Activated CD4-positive, alpha-beta T cell treated with anti-CD3 and anti-CD28 coated beads for 4 hours (primary cell): ENCODE measurements at regions not wholly inside any gene's neighbourhood (a gene's known extent, or its start where the extent isn't known, plus 50 kb on each side); places are given as distances from the start of the nearest gene placed in this dataset.
"Not testable (repeated sequence)": the region's sequence is repeated elsewhere in the genome, so short reads cannot be mapped to it uniquely, and the experiment has no call there.

Experiments
- DNase-seq, 2 donors: peaks; one replicate each; pipeline ENCODE4 v3.0.0-alpha.2; 2020

DNA sequence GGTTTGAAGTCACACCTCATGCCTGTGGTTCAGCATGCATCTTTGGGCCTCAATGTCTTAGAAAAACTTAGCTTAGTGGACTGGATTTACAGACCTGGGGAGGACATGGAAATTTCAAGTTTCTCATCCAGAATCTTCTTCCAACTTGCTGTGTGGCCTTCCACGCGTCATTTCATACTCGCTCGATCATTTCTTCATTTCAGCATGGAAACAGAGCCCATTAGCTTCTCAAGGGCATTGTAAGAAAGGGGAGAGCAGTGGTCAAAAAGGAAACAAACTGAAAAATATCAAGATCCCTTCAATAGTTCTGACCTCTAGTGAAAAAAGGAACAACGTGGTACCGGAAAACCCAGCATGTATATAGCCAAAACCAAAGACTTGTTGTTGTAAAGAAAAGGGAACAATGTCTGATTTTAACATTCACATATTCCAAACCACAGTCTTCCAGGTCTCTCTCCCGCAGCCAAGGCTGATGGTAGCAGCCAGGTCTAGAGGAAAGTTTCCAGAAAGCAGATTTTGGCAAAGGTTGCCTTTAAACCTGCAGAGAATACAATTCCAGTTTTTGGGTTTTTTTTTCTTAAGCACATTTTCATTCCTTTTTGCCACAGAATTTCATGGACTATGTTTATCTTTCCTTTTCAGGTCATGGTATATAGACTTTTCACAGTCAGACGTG lies 97.0 kb upstream of the CDC42BPA start:
- no peak for DNase-seq

DNA sequence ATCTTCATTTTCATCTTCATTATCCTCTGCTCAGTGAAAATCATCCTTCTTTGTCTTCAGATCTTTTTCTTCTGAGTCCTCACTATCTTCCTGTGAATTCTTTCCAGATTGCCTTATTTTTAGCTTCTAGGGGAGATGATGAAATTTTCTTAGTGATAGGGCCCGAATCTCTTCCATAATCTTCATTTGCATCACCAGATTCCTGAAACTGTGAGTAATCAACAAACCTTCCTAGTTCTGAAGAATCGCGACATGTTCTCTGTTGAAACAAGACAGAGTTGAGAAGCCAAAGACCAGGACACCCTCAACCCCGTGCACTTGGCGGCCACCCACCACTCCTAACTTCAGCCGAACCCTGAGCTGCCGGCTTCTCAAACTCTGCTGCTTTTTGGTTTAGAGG lies 92.8 kb upstream of the CDC42BPA start:
- no peak for DNase-seq

DNA sequence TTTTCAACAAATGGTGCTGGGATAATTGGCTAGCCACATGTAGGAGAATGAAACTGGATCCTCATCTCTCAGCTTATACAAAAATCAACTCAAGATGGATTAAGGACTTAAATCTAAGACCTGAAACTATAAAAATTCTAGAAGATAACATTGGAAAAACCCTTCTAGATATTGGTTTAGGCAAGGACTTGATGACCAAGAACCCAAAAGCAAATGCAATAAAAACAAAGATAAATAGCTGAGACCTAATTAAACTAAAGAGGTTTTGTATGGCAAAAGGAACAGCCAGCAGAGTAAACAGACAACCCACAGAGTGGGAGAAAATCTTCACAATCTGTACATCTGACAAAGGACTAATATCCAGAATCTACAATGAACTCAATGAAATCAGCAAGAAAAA lies 88.0 kb upstream of the CDC42BPA start:
- not testable (repeated sequence) for DNase-seq

DNA sequence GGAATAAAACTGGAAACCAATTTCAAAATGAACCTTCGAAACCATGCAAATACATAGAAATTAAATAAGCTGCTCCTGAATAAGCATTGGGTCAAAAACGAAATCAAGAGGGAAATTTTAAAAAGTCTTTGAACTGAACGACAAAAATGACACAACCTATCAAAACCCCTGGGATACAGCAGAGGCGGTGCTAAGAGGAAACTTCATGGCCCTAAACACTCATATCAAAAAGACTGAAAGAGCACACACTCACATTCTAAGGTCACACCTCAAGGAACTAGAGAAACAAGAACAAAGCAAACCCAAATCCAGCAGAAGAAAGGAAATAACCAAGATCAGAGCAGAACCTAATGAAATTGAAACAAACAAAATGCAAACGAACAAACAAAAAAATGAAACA lies 85.2 kb upstream of the CDC42BPA start:
- no peak for DNase-seq

- no peak for DNase-seq
These were observed 83.5 kb upstream of the CDC42BPA start for GRCh38 chr1:227401562-227402342.

GRCh38 chr1:227399152-227399730 lies 80.9 kb upstream of the CDC42BPA start:
- no peak for DNase-seq

GRCh38 chr1:227397354-227397978 lies 79.2 kb upstream of the CDC42BPA start:
- DNase-seq: no peak

DNA sequence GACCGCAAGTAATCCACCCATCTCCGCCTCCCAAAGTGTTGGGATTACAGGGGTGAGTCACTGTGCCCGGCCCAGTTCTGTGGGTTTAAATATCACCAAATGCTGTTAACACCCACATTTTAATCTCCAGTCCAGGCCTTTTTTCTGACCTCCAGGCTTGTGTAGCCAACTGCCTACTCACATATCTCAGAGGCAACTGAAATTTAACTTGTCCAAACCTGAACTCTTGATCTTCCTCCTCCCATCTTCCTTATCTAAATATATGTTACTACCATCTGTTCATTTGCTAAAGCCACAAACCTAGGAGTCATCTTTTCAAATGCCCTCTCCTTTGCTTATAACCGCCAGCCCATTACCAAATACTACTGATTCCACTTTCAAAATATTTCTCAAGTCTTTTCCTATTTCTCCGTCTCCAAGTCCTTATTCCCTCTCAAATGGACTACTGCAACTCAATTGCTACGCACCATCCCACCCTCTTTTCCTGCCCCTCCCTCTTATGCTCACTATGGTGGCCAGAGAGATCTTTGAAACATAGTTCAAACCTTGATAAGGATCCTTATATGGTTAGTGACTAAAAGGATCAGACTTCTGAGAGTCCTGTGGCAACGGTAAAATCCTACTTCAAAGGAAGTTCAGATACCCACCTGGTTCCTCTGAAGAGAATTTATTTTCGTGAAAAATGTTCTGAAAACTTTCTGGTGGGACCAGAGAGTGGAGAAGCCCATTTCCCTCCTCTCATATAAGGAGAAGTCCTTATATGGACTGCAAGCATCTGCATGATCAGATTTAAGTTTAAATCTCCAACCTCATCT lies 78.5 kb upstream of the CDC42BPA start:
- no peak for DNase-seq

DNA sequence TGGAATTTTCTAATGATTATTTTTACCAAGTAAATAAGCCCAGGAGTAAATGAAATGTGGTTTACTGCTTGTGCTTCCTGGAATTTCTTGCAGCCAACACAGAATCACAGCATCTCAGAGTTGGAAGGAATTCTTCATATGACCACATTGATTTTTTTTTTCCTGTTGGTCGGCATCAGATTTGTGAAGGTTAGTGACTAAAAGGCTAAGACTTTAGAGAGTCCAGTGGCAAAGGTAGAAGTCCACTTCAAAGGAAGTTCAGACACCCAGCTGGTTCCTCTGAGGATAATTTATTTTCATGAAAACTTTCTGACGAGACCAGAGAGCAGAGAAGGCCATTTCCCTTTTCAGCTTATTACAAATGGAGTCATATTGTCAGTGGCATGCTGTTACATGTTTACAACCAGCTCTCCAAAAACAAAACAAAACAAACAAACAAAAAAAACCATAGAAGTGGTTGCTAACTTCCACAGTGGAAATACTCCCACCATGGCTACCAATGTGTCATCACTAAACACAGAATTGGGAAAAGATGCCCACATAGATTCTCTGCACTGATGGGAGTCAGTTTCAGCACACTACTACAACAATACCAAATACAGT lies 77.2 kb upstream of the CDC42BPA start:
- no peak for DNase-seq

GRCh38 chr1:227392984-227393764 lies 74.9 kb upstream of the CDC42BPA start:
- DNase-seq: no peak

DNA sequence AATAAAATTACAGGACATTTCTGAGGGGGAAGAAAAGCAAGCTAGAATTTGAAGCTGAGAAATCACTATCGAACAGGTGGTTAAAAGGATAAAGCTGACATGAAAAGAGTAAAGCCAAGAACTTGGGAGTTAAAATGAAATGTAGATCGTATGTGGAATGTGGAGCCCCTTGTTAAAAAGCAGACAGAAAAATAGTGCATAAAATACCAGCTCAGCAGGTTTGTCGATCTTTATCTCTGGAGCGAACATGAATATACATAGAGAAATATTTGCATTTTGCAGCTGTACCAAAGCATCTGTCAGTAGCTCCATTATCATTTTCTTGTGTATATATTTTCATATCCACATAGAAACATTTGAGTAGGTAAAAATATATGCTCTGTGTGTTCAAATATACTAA lies 73.6 kb upstream of the CDC42BPA start:
- DNase-seq: no peak

DNA sequence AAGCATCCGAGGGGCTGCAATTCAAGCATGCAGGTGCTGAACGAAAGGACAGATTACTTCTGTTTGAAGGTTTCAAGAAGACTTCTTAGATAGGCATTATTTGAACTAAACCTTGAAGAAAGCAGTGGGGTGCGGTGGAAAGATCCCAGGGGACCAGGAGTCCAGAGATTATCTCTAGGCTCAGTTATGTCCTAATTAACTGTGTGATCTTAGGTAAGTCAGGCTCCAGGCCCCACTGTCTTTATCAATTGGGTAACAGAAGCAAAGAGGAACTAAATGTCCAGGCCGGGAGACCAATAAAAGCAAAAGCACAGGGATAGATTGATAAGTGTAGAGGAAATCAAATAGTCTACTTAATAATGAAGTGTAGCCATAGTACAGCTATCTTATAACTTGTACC lies 72.9 kb upstream of the CDC42BPA start:
- no peak for DNase-seq

DNA sequence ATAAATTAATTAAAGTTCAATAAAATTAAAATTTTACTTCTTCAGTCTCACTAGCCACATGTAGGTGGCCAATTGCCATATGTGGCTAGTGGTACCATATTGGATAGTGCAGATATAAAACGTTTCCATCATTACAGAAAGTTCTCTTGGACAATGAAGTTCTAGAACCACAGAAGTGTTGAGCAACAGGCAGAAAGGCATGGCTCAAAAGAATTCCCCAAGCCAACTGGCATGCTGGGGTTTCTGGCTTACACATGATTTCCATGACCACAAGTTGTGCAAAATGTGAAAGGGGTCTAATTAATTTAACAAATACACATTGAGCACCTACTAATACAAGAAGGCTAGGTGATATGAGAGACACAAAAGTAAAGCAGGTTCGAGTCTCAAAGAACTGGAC lies 72.2 kb upstream of the CDC42BPA start:
- DNase-seq: no peak

GRCh38 chr1:227388214-227389168 lies 70.2 kb upstream of the CDC42BPA start:
- DNase-seq: no peak

- DNase-seq: no peak
These were observed 61.2 kb upstream of the CDC42BPA start for GRCh38 chr1:227379555-227379892.

DNA sequence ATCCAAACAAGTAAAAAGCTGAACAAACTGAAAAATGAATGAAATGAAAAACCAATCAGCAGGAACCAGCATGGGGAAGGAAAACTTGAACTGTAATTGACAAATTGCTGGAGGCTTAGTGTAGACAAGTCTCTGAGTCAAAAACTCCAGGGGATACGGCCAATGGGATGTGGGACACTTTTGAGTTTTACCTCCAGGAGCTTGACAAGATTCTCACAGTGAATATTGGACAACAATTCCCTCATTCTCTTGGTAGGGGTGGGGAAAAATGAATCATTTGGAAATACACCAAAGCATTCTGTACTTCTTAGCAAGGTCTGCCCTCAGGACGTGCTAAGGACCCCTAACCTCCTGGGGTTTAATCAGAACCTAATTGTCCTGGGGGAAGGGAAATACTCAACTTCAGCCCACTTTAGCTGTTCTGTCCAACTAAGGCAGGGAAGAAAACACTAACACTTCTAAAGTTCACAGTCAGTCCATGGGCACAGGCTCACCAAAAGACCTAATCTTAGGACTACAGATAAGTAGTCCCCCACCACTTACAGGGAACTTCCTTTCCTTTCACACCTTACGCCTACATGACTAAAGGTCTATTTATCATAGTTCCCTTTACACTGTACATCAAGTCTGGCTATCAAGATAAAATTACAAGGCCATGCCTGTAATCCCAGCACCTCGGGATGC lies 60.7 kb upstream of the CDC42BPA start:
- no peak for DNase-seq

DNA sequence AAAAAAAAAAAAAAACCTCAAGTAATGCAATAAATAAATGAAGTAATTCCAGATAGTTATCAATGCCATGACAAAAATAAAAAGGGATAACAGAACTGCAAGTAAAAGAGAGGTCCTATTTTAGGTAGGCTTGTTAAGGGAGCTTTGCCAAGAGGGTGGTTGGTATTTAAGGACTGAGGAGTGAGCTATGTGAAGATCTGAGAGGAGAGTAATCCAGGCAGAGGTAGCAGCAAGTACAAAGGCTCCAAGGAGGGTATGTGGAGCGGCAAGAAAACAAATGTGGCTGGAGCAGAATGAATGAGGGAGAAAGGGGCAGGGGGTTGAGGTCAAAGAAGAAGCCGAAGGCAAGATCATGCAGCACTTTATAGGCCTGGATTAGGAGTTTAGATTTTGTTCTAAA lies 59.9 kb upstream of the CDC42BPA start:
- DNase-seq: no peak

DNA sequence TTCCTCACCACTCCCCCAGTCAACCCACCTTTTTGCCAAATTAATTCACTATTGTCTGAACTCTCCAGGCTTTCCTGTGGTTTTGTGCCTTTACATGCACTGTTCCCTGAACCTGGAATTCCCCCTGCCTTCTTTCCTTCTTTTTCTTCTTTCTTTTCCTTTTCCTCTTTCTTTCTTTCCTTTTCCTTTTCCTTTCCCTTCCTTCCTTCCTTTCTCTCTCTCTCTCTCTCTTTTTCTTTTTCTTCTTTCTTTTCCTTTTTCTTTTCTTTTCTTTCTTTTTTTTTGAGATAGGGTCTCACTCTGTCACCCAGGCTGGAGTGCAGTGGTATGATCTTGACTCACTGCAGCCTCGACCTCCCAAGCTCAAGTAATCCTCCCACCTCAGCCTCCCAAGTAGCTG lies 56.6 kb upstream of the CDC42BPA start:
- no peak for DNase-seq

- DNase-seq: no peak
These were observed 54.4 kb upstream of the CDC42BPA start for GRCh38 chr1:227372726-227373130.
